Immature natural killer cell (primary cell): ENCODE measurements at regions not wholly inside any gene's neighbourhood (a gene's known extent, or its start where the extent isn't known, plus 50 kb on each side); places are given as distances from the start of the nearest gene placed in this dataset.

Experiments
- DNase-seq, 3 donors: peaks; one replicate each; pipeline ENCODE4 v3.0.0; 2022; ENCODE audit warnings: mixed read lengths in 1 of 3
- H3K27ac Mint-ChIP-seq, 6 donors: one replicate each; pipeline ENCODE4 v1.8.0; 2020; ENCODE audit warnings: mixed read lengths in 6 of 6, mild to moderate bottlenecking in 5 of 6, inconsistent platforms in 4 of 6, moderate library complexity in 3 of 6
- H3K27me3 Mint-ChIP-seq, 3 donors: one replicate each; pipeline ENCODE4 v1.8.0; 2020 to 2021; ENCODE audit warnings: low read depth in 3 of 3, mild to moderate bottlenecking in 3 of 3, mixed read lengths in 3 of 3, moderate library complexity in 3 of 3, inconsistent platforms in 1 of 3
- H3K36me3 Mint-ChIP-seq, 3 donors: one replicate each; pipeline ENCODE4 v1.8.0; 2020; ENCODE audit warnings: mixed read lengths in 3 of 3, inconsistent platforms in 2 of 3, mild to moderate bottlenecking in 2 of 3
- H3K4me1 Mint-ChIP-seq, 2 donors: one replicate each; pipeline ENCODE4 v1.8.0; 2020; ENCODE audit warnings: inconsistent platforms in 2 of 2, mild to moderate bottlenecking in 2 of 2, mixed read lengths in 2 of 2, moderate library complexity in 1 of 2
- H3K4me3 Mint-ChIP-seq, 5 donors: one replicate each; pipeline ENCODE4 v1.8.0; 2020; ENCODE audit warnings: mild to moderate bottlenecking in 5 of 5, mixed read lengths in 5 of 5, inconsistent platforms in 3 of 5, moderate library complexity in 3 of 5
- H3K9me3 Mint-ChIP-seq, 6 donors: one replicate each; pipeline ENCODE4 v1.8.0; 2020; ENCODE audit warnings: mild to moderate bottlenecking in 6 of 6, mixed read lengths in 6 of 6, inconsistent platforms in 4 of 6, moderate library complexity in 3 of 6

DNA sequence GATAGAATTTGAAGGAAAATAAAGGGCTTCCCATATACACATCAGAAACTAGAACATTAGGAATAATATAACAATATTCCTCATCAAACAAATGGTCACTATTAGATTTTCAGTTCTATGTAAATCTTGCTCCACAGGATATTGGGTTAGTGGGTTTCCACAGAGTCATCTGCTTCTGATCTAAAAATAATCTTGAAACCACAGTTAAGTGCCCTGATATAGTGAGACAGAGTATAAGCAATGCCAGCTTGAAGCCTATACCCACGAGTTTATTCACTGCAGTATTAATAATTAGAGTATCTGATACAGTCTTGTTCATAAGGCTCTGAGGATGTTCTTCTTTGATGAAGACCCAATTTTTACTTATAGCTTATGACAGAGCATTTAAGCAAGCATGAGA is 74.5 kb upstream of the ATF7IP start:
- Mint-ChIP-seq H3K4me3 (peak overlapping the region in 4 of 5 donors; percentile 23 to 54 (median 46)), H3K36me3 (peaks cover 0 to 4% (median 0%) of the 10 kb centered on the region in 3 donors), H3K9me3 (peaks cover 0 to 10% (median 3%) of the 10 kb centered on the region in 6 donors), H3K4me1 (peaks cover 16% of the 10 kb centered on the region in 2 donors), H3K27ac (peak overlapping the region in 2 of 6 donors; percentile 1 to 18), H3K27me3 (peaks cover 0 to 3% (median 0%) of the 10 kb centered on the region in 3 donors)
- DNase-seq: no peak

DNA sequence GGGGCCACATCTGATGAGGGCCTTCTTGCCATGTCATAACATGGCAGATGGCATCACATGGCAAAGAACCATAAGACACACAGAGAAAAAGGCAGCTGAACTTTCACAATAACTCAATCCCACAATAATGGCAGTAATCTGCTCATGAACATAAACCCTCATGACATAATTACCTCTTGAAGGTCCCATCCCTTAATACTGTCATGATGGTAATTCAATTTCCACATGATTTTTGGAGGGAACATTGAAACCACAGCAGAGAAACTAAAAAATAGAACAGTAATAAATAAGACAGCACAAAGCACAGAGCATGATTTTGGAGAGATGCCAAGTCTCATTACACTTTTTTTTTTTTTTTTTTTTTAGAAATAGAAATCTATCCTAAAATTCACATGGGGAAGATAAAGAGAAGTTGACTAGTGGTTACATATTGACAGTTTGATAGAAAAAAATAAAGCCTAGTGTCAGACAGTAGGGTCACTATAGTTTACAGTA is 61.8 kb upstream of the ATF7IP start:
- Mint-ChIP-seq H3K27me3 (peaks cover 0 to 6% (median 0%) of the 10 kb centered on the region in 3 donors), H3K4me3 (no peak overlapping the region), H3K27ac (no peak overlapping the region), H3K36me3 (peaks cover 0 to 7% (median 0%) of the 10 kb centered on the region in 3 donors), H3K4me1 (peaks cover 0 to 5% of the 10 kb centered on the region in 2 donors), H3K9me3 (peaks cover 0 to 3% (median 0%) of the 10 kb centered on the region in 6 donors)
- no peak for DNase-seq

DNA sequence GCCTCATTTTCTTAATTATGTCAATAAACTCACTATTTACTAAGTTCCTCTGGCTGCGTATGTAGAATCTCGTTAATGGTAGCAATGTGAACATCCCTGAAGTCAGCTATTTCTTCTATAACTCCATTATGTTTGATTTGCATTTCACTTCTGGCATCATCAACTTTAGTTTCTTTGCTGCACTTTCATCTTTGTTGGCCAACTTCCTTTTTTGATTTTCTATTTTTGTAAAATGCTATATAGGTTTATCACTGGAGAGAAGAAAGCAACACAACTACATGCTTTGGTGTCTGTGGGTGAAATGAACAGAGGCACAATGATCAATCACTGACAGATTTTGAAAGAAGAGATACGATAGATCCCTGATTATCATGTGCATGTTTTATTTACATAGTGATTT is 58.5 kb upstream of the ATF7IP start:
- Mint-ChIP-seq H3K27ac (no peak overlapping the region), H3K9me3 (no peaks in the 10 kb centered on the region), H3K4me1 (peaks cover 0 to 5% of the 10 kb centered on the region in 2 donors), H3K27me3 (peaks cover 0 to 6% (median 0%) of the 10 kb centered on the region in 3 donors), H3K36me3 (no peaks in the 10 kb centered on the region), H3K4me3 (no peak overlapping the region)
- DNase-seq: no peak

DNA sequence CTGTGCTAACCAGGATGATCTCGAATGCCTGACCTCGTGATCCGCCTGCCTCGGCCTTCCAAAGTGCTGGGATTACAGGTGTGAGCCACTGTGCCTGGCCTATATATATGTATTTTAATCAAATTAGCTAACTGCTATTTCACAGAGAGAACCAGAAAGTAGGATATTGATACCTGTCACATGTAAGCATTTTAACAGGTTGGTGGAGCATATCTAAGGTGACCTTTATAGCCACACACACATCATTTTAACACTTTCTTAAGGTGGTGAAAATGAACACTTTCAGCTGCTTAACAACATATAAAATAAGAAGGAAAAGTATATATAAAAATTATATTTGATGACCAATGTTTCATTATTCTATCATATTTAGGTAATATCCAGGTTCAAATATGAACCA is 57.0 kb upstream of the ATF7IP start:
- H3K4me1 Mint-ChIP-seq: peaks cover 0 to 5% of the 10 kb centered on the region in 2 donors
- H3K27me3 Mint-ChIP-seq: peaks cover 0 to 6% (median 0%) of the 10 kb centered on the region in 3 donors
- DNase-seq: no peak
- no peak overlapping the region for H3K27ac Mint-ChIP-seq
- H3K9me3 Mint-ChIP-seq: no peaks in the 10 kb centered on the region
- no peaks in the 10 kb centered on the region for H3K36me3 Mint-ChIP-seq
- no peak overlapping the region for H3K4me3 Mint-ChIP-seq

DNA sequence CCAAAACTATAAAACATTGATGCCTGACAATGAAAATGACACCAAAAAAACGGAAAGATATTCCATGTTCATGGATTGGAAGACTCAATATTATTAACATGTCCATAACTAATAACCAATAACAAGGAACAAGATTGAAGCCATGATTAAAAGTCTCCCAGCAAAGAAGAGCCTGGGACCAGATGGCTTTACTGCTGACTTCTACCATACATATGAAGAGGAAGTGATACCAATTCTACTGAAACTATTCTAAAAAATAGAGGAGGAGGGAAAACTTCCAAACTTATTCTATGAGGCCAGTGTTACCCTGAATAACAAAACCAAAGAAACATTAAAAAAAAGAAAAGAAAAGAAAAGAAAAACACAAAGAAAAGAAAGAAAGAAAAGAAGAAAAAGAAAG is 54.6 kb upstream of the ATF7IP start:
- Mint-ChIP-seq H3K9me3 (no peaks in the 10 kb centered on the region), H3K4me1 (peaks cover 0 to 3% of the 10 kb centered on the region in 2 donors), H3K4me3 (no peak overlapping the region), H3K36me3 (no peaks in the 10 kb centered on the region), H3K27me3 (peaks cover 0 to 4% (median under 1%) of the 10 kb centered on the region in 3 donors), H3K27ac (peak overlapping the region in 1 of 6 donors; percentile 69)
- no peak for DNase-seq

DNA sequence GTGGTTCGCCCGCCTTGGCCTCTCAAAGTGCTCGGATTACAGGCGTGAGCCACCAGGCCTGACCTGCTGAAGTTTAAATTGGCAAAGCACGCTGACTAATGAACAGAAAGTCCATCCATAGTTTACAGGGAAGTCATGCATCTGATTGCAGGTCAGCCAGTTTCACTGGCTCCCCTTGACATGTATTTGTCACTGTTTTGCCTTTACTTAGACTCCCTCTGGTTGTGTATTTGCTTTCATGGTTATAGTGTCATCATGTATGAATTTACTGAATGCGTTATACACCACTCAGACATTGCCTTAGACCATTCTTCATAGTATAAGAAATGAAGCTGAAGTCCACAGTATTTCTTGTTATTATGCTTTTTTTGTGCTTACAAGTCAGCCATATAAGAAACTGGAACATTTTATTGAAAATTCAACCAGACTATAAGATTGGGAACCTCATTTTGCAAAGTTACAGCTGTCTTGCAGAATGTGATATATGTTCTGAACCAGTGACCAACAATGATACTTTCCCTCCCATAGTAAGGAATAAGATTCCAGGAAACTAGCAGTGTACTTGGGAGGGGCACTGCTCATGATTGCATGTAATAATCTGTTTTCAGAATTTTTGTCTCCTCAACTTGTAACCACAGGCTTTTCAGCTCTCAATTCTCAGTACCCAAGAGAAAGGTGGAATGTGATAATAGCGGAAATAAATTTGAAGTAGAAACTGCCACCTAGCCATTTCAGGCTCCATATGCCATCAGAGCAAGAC is 51.9 kb upstream of the ATF7IP start:
- Mint-ChIP-seq H3K4me1 (no peaks in the 10 kb centered on the region), H3K9me3 (no peaks in the 10 kb centered on the region), H3K4me3 (no peak overlapping the region), H3K27ac (no peak overlapping the region), H3K27me3 (peaks cover 0 to 4% (median 2%) of the 10 kb centered on the region in 3 donors), H3K36me3 (no peaks in the 10 kb centered on the region)
- no peak for DNase-seq

DNA sequence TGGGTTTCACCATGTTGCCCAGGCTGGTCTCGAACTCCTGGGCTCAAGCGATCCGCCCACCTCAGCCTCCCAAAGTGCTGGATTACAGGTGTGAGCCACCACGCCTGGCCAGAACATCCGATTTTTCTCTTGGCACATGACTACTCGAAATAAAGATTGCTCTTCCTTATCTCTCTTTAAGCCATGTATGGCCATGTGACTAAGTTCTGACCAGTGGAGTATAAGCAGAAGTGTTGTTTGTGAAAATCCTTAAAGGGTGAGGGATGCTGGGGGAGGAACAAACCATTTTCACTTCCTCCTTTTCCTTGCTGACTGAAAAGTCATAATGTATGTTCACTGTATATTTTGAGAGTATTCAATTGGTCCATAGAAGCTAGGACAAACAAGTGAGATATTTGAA is 50.7 kb upstream of the ATF7IP start:
- no peaks in the 10 kb centered on the region for H3K9me3 Mint-ChIP-seq
- H3K4me1 Mint-ChIP-seq: no peaks in the 10 kb centered on the region
- H3K27ac Mint-ChIP-seq: no peak overlapping the region
- H3K27me3 Mint-ChIP-seq: peaks cover 0 to 4% (median 2%) of the 10 kb centered on the region in 3 donors
- no peak overlapping the region for H3K4me3 Mint-ChIP-seq
- no peak for DNase-seq
- no peaks in the 10 kb centered on the region for H3K36me3 Mint-ChIP-seq

DNA sequence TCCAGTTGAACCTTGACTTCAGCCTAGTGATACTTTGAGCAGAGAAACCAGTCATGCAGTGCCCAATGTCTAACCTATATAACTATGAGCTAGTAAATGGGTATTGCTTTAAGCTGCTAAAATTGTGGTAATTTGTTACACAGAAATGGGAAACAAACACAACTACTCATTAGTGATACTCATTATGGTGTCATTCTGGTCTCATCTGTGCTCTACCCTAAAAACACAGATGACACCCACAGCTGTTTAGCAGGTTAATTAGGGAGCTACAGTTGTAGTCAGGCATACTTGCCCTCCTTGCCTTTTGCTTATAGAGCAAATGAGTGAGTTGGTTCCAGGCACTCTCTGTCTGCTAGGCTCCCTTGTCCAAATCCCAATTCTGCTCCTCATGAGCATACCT is 50.0 kb upstream of the ATF7IP start:
- DNase-seq: no peak
- H3K27me3 Mint-ChIP-seq: peaks cover 0 to 4% (median 2%) of the 10 kb centered on the region in 3 donors
- H3K4me1 Mint-ChIP-seq: no peaks in the 10 kb centered on the region
- no peak overlapping the region for H3K4me3 Mint-ChIP-seq
- no peaks in the 10 kb centered on the region for H3K9me3 Mint-ChIP-seq
- H3K27ac Mint-ChIP-seq: no peak overlapping the region
- H3K36me3 Mint-ChIP-seq: no peaks in the 10 kb centered on the region
